BJ (cell line): ENCODE measurements at regions not wholly inside any gene's neighbourhood (a gene's known extent, or its start where the extent isn't known, plus 50 kb on each side); places are given as distances from the start of the nearest gene placed in this dataset.
A peak's percentile ranks its signal among the peaks of the same experiment; 100 is the strongest.

ENCODE experiments used
- CTCF ChIA-PET: fragments of 350-600 bp; formaldehyde crosslinking; extraction: SDS; loops from one replicate; lab custom pipeline; 2021; ENCODE audit warnings: antibody characterized with exemption, inconsistent platforms; lab: Yijun Ruan, JAX
- POLR2A ChIA-PET: fragments of 300-600 bp; sonication (Branson Sonifier 250); formaldehyde crosslinking; extraction: SDS; loops from one replicate; lab custom pipeline; 2021; ENCODE audit warnings: antibody characterized with exemption; lab: Charles Lee
- DNase-seq: peaks from one replicate; pipeline ENCODE4 v3.0.0-alpha.2; 2011; ENCODE audit warnings: low read depth
- H3K27me3 ChIP-seq: 2 replicates; pipeline ENCODE4 v1.6.0; 2011; ENCODE audit warnings: low read length; ENCODE audit not compliant: control insufficient read depth, insufficient read depth
- H3K36me3 ChIP-seq: 2 replicates; pipeline ENCODE4 v1.5.1; 2011; ENCODE audit warnings: low read length; ENCODE audit not compliant: control insufficient read depth, insufficient read depth
- H3K4me3 ChIP-seq: 2 replicates; pipeline ENCODE4 v1.5.1; 2011; ENCODE audit warnings: low read depth, mild to moderate bottlenecking, control low read depth, low read length
- CTCF ChIP-seq: IDR thresholded peaks from 2 replicates; pipeline ENCODE4 v1.5.1; 2011; ENCODE audit warnings: low read depth, mild to moderate bottlenecking, control low read depth, inconsistent platforms, low read length, moderate library complexity; ENCODE audit not compliant: insufficient read depth

GRCh38 chr16:64419832-64420231 is 702.0 kb downstream of the CDH11 start:
- TF ChIP-seq CTCF = no peak
- Histone ChIP-seq H3K27me3 (no peaks in the 10 kb centered on the region), H3K36me3 (no peaks in the 10 kb centered on the region), H3K4me3 (no peak overlapping the region)
- no peak for DNase-seq
- ChIA-PET POLR2A (no interaction called here), CTCF (interaction anchor here (1.3 kb wide), 1 partner anchor 330 kb away, joined by 4 read pairs; no protein-coding TSS in a partner anchor)

- ChIA-PET CTCF (interaction anchor here (0.6 kb wide), 2 partner anchors 42 to 198 kb away, joined by 3 read pairs; no protein-coding TSS in a partner anchor), POLR2A (no interaction called here)
- DNase-seq = peak; percentile 75
- Histone ChIP-seq H3K4me3 (no peak overlapping the region), H3K36me3 (no peaks in the 10 kb centered on the region), H3K27me3 (no peaks in the 10 kb centered on the region)
- TF ChIP-seq CTCF = no peak
These were observed 704.1 kb downstream of the CDH11 start for GRCh38 chr16:64417711-64418227.

- DNase-seq = peak; percentile 63
- CTCF ChIA-PET = no interaction called here
- POLR2A ChIA-PET = no interaction called here
- Histone ChIP-seq H3K36me3 (no peaks in the 10 kb centered on the region), H3K4me3 (peak overlapping the region; percentile 7; the same call in 1 of the 2 replicates), H3K27me3 (no peaks in the 10 kb centered on the region)
- TF ChIP-seq CTCF = no peak
These were observed 705.5 kb downstream of the CDH11 start for GRCh38 chr16:64416216-64417005.

GRCh38 chr16:64412578-64413280 is 709.1 kb downstream of the CDH11 start:
- H3K4me3 ChIP-seq = no peak overlapping the region
- no peaks in the 10 kb centered on the region for H3K27me3 ChIP-seq
- ChIA-PET CTCF (no interaction called here), POLR2A (no interaction called here)
- no peak for DNase-seq
- no peaks in the 10 kb centered on the region for H3K36me3 ChIP-seq
- TF ChIP-seq CTCF = no peak

GRCh38 chr16:64410306-64410705 is 711.6 kb downstream of the CDH11 start:
- POLR2A ChIA-PET = no interaction called here
- Histone ChIP-seq H3K36me3 (no peaks in the 10 kb centered on the region), H3K27me3 (no peaks in the 10 kb centered on the region), H3K4me3 (no peak overlapping the region)
- DNase-seq = no peak
- TF ChIP-seq CTCF = no peak
- CTCF ChIA-PET = interaction anchor here (1.0 kb wide), 1 partner anchor 12 kb away, joined by 3 read pairs; no protein-coding TSS in a partner anchor
